ENCODE measurements at regions not wholly inside any gene's neighbourhood (a gene's known extent, or its start where the extent isn't known, plus 50 kb on each side); places are given as distances from the start of the nearest gene placed in this dataset.

- no peak overlapping the region for H3K27ac ChIP-seq
- TF ChIP-seq CTCF (IDR thresholded peaks at IDR 0.05), result no peak
- no peak for TF ChIP-seq ZFX (IDR thresholded peaks at IDR 0.05; ENCODE audit: borderline replicate concordance)
These were observed 88.2 kb upstream of the FAM174A start for GRCh38 chr5:100446879-100447430.

DNA sequence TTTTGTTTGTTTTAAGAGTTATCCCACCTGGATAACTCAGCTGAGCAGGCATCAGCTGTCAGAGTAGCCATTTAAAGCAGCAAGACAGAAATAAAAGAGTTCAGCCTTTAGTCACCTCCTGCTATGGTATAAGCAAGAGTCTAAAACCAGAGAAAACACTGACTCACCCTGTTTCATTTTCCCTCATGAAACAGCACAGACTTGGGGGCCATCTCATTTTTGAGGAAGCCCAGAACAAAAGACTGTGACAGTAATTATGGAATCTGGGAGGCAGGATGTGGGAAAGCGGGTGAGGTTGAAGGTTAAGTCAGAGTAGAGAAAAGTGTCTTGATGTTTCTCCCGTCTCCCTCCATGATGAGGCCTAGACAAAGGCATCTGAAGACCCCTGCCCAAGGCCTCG, 90.2 kb upstream of the FAM174A start:
- TF ChIP-seq ZFX (IDR thresholded peaks at IDR 0.05; ENCODE audit: borderline replicate concordance) (no peak), CTCF (IDR thresholded peaks at IDR 0.05) (no peak)
- no peak overlapping the region for H3K27ac ChIP-seq

GRCh38 chr5:100434815-100435214, 100.4 kb upstream of the FAM174A start:
- TF ChIP-seq CTCF (IDR thresholded peaks at IDR 0.05) (no peak), ZFX (IDR thresholded peaks at IDR 0.05; ENCODE audit: borderline replicate concordance) (no peak)
- no peak overlapping the region for H3K27ac ChIP-seq

DNA sequence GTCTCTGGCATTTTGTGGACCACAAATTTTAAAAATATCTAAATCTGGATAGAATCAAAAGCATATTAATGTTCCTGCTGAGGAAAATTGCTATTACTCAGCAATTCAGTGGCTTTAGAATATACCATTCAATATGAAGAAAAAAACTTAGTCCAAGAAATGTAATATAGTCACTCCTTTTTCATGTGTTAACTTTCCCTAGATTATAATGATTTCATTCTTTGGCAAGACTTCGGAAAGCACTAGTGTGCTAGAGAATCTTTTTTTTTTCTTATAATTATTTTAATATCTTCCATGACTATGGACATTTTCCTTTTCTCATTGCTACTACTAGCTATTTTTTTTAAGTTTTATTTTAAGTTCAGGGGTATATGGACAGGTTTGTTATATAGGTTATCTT, 102.4 kb upstream of the FAM174A start:
- H3K27ac ChIP-seq, result no peak overlapping the region
- TF ChIP-seq CTCF (IDR thresholded peaks at IDR 0.05) (no peak), ZFX (IDR thresholded peaks at IDR 0.05; ENCODE audit: borderline replicate concordance) (no peak)

- no peak for TF ChIP-seq ZFX (IDR thresholded peaks at IDR 0.05; ENCODE audit: borderline replicate concordance)
- TF ChIP-seq CTCF (IDR thresholded peaks at IDR 0.05), result peak; percentile 95
- H3K27ac ChIP-seq, result no peak overlapping the region
These were observed 104.6 kb upstream of the FAM174A start for GRCh38 chr5:100430268-100431195.

DNA sequence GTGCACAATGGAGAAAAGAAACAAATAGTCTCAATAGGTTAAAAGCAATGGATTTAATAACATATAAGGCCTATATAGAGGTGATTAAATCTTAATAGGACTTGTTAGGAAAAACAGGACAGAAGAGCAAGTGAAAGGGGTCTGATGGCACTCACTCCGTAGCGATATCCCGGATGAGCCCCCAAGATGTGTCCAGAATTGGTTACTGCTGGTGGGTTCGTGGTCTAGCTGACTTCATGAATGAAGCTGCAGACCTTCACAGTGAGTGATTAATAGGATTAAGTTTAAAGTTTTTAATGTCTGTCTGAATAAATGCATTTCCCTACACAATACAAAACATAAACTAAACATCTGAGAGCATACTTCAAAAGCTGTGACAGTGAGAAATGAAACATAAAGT, 110.4 kb upstream of the FAM174A start:
- H3K27ac ChIP-seq, result no peak overlapping the region
- no peak for TF ChIP-seq ZFX (IDR thresholded peaks at IDR 0.05; ENCODE audit: borderline replicate concordance)

GRCh38 chr5:100424017-100424416, 111.2 kb upstream of the FAM174A start:
- no peak overlapping the region for H3K27ac ChIP-seq
- TF ChIP-seq CTCF (IDR thresholded peaks at IDR 0.05) (no peak), ZFX (IDR thresholded peaks at IDR 0.05; ENCODE audit: borderline replicate concordance) (no peak)
